Chondrocyte (in vitro differentiated cells): ENCODE measurements at regions not wholly inside any gene's neighbourhood (a gene's known extent, or its start where the extent isn't known, plus 50 kb on each side); places are given as distances from the start of the nearest gene placed in this dataset.

Experiments
- DNase-seq: peaks from one replicate; pipeline ENCODE4 v3.0.0; 2021; ENCODE audit warnings: mixed read lengths, low spot score
- H3K27ac Mint-ChIP-seq: one replicate; pipeline ENCODE4 v1.8.0; 2021; ENCODE audit warnings: mild to moderate bottlenecking, moderate library complexity, mixed read lengths; ENCODE audit not compliant: unreplicated experiment
- H3K27me3 Mint-ChIP-seq: 2 replicates; pipeline ENCODE4 v1.8.0; 2021; ENCODE audit warnings: low read depth, mixed read lengths
- H3K36me3 Mint-ChIP-seq: 2 replicates; pipeline ENCODE4 v1.8.0; 2021; ENCODE audit warnings: low read depth, mixed read lengths
- H3K4me1 Mint-ChIP-seq: 2 replicates; pipeline ENCODE4 v1.8.0; 2021; ENCODE audit warnings: low read depth, mild to moderate bottlenecking, mixed read lengths
- H3K4me3 Mint-ChIP-seq: one replicate; pipeline ENCODE4 v1.8.0; 2021; ENCODE audit warnings: mild to moderate bottlenecking, moderate library complexity, mixed read lengths; ENCODE audit not compliant: unreplicated experiment
- H3K9me3 Mint-ChIP-seq: 2 replicates; pipeline ENCODE4 v1.8.0; 2021; ENCODE audit warnings: low read depth, mixed read lengths
- CTCF ChIP-seq: fragments of 200-600 bp; sonication (generic); IDR thresholded peaks from 2 replicates; pipeline ENCODE4 v1.5.0; 2021; ENCODE audit warnings: antibody characterized with exemption, mild to moderate bottlenecking, moderate library complexity

- no peak overlapping the region for H3K4me3 Mint-ChIP-seq
- H3K27ac Mint-ChIP-seq: no peak overlapping the region
- no peak for TF ChIP-seq CTCF
- H3K4me1 Mint-ChIP-seq: peaks cover 28% of the 10 kb centered on the region
- no peak for DNase-seq
- H3K9me3 Mint-ChIP-seq: peaks cover 5% of the 10 kb centered on the region
- no peaks in the 10 kb centered on the region for H3K27me3 Mint-ChIP-seq
- H3K36me3 Mint-ChIP-seq: no peaks in the 10 kb centered on the region
Observed at GRCh38 chr18:22539051-22539765, 121.5 kb upstream of the CTAGE1 start.

- H3K27me3 Mint-ChIP-seq: no peaks in the 10 kb centered on the region
- no peak for TF ChIP-seq CTCF
- H3K4me3 Mint-ChIP-seq: no peak overlapping the region
- peaks cover 3% of the 10 kb centered on the region for H3K9me3 Mint-ChIP-seq
- no peaks in the 10 kb centered on the region for H3K36me3 Mint-ChIP-seq
- no peak overlapping the region for H3K27ac Mint-ChIP-seq
- no peak for DNase-seq
- peaks cover 45% of the 10 kb centered on the region for H3K4me1 Mint-ChIP-seq
Observed at GRCh38 chr18:22541232-22541631, 123.5 kb upstream of the CTAGE1 start.

GRCh38 chr18:22542406-22542835, 124.7 kb upstream of the CTAGE1 start:
- Mint-ChIP-seq H3K36me3 (no peaks in the 10 kb centered on the region), H3K27ac (peak overlapping the region; percentile 64), H3K4me3 (no peak overlapping the region), H3K4me1 (peaks cover 56% of the 10 kb centered on the region), H3K27me3 (no peaks in the 10 kb centered on the region), H3K9me3 (peaks cover 3% of the 10 kb centered on the region)
- TF ChIP-seq CTCF: no peak
- no peak for DNase-seq

GRCh38 chr18:22543769-22544168, 126.1 kb upstream of the CTAGE1 start:
- Mint-ChIP-seq H3K27ac (no peak overlapping the region), H3K27me3 (no peaks in the 10 kb centered on the region), H3K9me3 (peaks cover 3% of the 10 kb centered on the region), H3K4me1 (peaks cover 63% of the 10 kb centered on the region), H3K36me3 (no peaks in the 10 kb centered on the region), H3K4me3 (no peak overlapping the region)
- TF ChIP-seq CTCF: no peak
- DNase-seq: no peak

GRCh38 chr18:22544626-22545025, 126.9 kb upstream of the CTAGE1 start:
- no peak overlapping the region for H3K4me3 Mint-ChIP-seq
- H3K4me1 Mint-ChIP-seq: peaks cover 60% of the 10 kb centered on the region
- H3K27ac Mint-ChIP-seq: no peak overlapping the region
- no peak for DNase-seq
- no peak for TF ChIP-seq CTCF
- peaks cover 3% of the 10 kb centered on the region for H3K9me3 Mint-ChIP-seq
- H3K27me3 Mint-ChIP-seq: no peaks in the 10 kb centered on the region
- H3K36me3 Mint-ChIP-seq: no peaks in the 10 kb centered on the region
